AG09309 (cell line): ENCODE measurements at regions not wholly inside any gene's neighbourhood (a gene's known extent, or its start where the extent isn't known, plus 50 kb on each side); places are given as distances from the start of the nearest gene placed in this dataset.

Source experiments
- DNase-seq: peaks from one replicate; pipeline ENCODE4 v3.0.0-alpha.2; 2010; ENCODE audit warnings: low read depth
- H3K4me3 ChIP-seq: 2 replicates; pipeline ENCODE4 v1.5.1; 2011; ENCODE audit warnings: mild to moderate bottlenecking, low read depth, low read length, moderate library complexity; ENCODE audit not compliant: control insufficient read depth
- CTCF ChIP-seq: IDR thresholded peaks from 2 replicates; pipeline ENCODE4 v1.5.1; 2011; ENCODE audit warnings: mild to moderate bottlenecking, low read depth, low read length, inconsistent platforms; ENCODE audit not compliant: insufficient read depth, control insufficient read depth; ENCODE audit errors: missing control alignments

- no peak for DNase-seq
Measured at GRCh38 chr12:111203446-111203845, 165.4 kb downstream of the PHETA1 start.

GRCh38 chr12:111202237-111202915, 166.5 kb downstream of the PHETA1 start:
- no peak for TF ChIP-seq CTCF
- DNase-seq, result no peak
- no peak overlapping the region for H3K4me3 ChIP-seq

More at GRCh38 chr12:111203446-111203845, 165.4 kb downstream of the PHETA1 start:
- TF ChIP-seq CTCF, result no peak
- no peak overlapping the region for H3K4me3 ChIP-seq

GRCh38 chr12:111201495-111202236, 167.2 kb downstream of the PHETA1 start:
- H3K4me3 ChIP-seq, result no peak overlapping the region
- no peak for TF ChIP-seq CTCF
- no peak for DNase-seq

- DNase-seq, result no peak
- no peak for TF ChIP-seq CTCF
Measured at GRCh38 chr12:111201036-111201435, 167.9 kb downstream of the PHETA1 start.

GRCh38 chr12:111197376-111197944, 171.4 kb downstream of the PHETA1 start:
- DNase-seq, result no peak
- TF ChIP-seq CTCF, result no peak
- H3K4me3 ChIP-seq, result no peak overlapping the region

More at GRCh38 chr12:111201036-111201435, 167.9 kb downstream of the PHETA1 start:
- H3K4me3 ChIP-seq, result no peak overlapping the region

- H3K4me3 ChIP-seq, result no peak overlapping the region
- no peak for TF ChIP-seq CTCF
- DNase-seq, result no peak
Measured at GRCh38 chr12:111196532-111196931, 172.4 kb downstream of the PHETA1 start.
